ENCODE measurements at regions not wholly inside any gene's neighbourhood (a gene's known extent, or its start where the extent isn't known, plus 50 kb on each side); places are given as distances from the start of the nearest gene placed in this dataset.

DNA sequence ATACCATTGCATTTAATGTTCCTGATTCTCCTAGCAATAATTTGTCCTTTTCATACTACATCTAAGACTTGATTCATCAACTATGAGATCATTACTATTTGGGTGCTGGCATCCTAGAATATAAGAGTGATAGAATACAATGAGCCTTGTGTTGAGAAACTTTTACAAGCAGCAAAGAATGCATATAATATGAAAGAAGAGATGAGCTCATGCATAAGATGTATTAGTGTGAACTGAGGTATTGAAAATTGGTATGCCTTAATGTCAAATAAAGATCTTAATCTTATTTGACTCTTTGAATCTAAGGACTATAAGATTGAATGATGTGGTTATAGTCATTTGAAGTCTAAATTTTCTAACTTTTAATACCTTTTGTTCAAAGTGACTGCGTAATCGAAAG lies 220.0 kb upstream of the ARHGEF26 start:
- H3K36me3 Mint-ChIP-seq (ENCODE audit: low read depth) = no peaks in the 10 kb centered on the region
- CTCF ChIA-PET = no interaction called here
- ATAC-seq (ENCODE audit: poor library complexity) = no peak

DNA sequence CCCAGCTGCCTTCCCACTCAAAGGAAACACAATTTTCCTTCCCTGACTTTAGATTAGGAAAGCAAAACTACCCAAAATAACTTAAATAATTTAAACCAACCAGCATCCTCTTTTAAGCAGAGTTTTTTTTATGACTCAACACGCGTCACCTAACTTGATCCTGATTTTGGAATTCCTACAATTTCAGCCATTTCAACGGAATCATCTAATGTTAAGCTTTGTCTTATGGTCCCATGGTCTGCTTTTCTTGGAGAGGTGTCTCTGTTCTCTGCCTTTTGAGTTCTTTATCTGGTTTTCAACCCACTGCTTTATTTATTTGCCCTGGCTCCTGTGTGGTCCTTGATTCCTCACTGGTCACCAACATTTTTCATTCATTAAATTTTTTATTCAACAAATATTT lies 219.2 kb upstream of the ARHGEF26 start:
- intact Hi-C loops (cut with DNase I, micrococcal nuclease) = no loop called here
- CTCF ChIA-PET = no interaction called here
- Mint-ChIP-seq H3K4me3 (no peak overlapping the region), H3K27ac (no peak overlapping the region), H3K27me3 (peaks cover 6% of the 10 kb centered on the region), H3K9me3 (no peaks in the 10 kb centered on the region), H3K4me1 (ENCODE audit: low read depth) (no peaks in the 10 kb centered on the region), H3K36me3 (ENCODE audit: low read depth) (no peaks in the 10 kb centered on the region)
- Histone ChIP-seq H3K4me3 (ENCODE audit: low read length) (no peak overlapping the region), H3K27ac (ENCODE audit: low read depth in 1 of 2, low read length in 2 of 2) (no peak overlapping the region), H3K4me1 (ENCODE audit: insufficient read depth, low read length) (no peaks in the 10 kb centered on the region), H3K27me3 (ENCODE audit: control insufficient read depth in 1 of 2, insufficient read depth in 2 of 2, low read length in 2 of 2) (no peaks in the 10 kb centered on the region), H3K9me3 (ENCODE audit: control insufficient read depth in 1 of 2, insufficient read depth in 1 of 2, low read length in 2 of 2) (no peaks in the 10 kb centered on the region), H3K36me3 (ENCODE audit: insufficient read depth, low read length) (no peaks in the 10 kb centered on the region)
- POLR2A ChIA-PET = no interaction called here
- DNase-seq (no peak), ATAC-seq (ENCODE audit: poor library complexity) (no peak)
- TF ChIP-seq, protein P1, sequence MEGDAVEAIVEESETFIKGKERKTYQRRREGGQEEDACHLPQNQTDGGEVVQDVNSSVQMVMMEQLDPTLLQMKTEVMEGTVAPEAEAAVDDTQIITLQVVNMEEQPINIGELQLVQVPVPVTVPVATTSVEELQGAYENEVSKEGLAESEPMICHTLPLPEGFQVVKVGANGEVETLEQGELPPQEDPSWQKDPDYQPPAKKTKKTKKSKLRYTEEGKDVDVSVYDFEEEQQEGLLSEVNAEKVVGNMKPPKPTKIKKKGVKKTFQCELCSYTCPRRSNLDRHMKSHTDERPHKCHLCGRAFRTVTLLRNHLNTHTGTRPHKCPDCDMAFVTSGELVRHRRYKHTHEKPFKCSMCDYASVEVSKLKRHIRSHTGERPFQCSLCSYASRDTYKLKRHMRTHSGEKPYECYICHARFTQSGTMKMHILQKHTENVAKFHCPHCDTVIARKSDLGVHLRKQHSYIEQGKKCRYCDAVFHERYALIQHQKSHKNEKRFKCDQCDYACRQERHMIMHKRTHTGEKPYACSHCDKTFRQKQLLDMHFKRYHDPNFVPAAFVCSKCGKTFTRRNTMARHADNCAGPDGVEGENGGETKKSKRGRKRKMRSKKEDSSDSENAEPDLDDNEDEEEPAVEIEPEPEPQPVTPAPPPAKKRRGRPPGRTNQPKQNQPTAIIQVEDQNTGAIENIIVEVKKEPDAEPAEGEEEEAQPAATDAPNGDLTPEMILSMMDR (IDR thresholded peaks at IDR 0.05) = no peak

More for the DNA sequence above, 220.0 kb upstream of the ARHGEF26 start:
- TF ChIP-seq, protein P1 (IDR thresholded peaks at IDR 0.05) = no peak
- H3K4me1 Mint-ChIP-seq (ENCODE audit: low read depth) = no peaks in the 10 kb centered on the region
- Histone ChIP-seq H3K27ac (ENCODE audit: low read depth in 1 of 2, low read length in 2 of 2) (no peak overlapping the region), H3K9me3 (ENCODE audit: control insufficient read depth in 1 of 2, insufficient read depth in 1 of 2, low read length in 2 of 2) (no peaks in the 10 kb centered on the region), H3K4me3 (ENCODE audit: low read length) (no peak overlapping the region), H3K4me1 (ENCODE audit: insufficient read depth, low read length) (no peaks in the 10 kb centered on the region), H3K36me3 (ENCODE audit: insufficient read depth, low read length) (no peaks in the 10 kb centered on the region), H3K27me3 (ENCODE audit: control insufficient read depth in 1 of 2, insufficient read depth in 2 of 2, low read length in 2 of 2) (no peaks in the 10 kb centered on the region)
- DNase-seq = no peak
- H3K27me3 Mint-ChIP-seq = peaks cover 6% of the 10 kb centered on the region
- H3K9me3 Mint-ChIP-seq = no peaks in the 10 kb centered on the region
- intact Hi-C loops (cut with DNase I, micrococcal nuclease) = no loop called here
- no peak overlapping the region for H3K4me3 Mint-ChIP-seq
- POLR2A ChIA-PET = interaction anchor here (1.0 kb wide), 1 partner anchor 913 kb away, joined by 3 read pairs; no protein-coding TSS in a partner anchor
- H3K27ac Mint-ChIP-seq = no peak overlapping the region

DNA sequence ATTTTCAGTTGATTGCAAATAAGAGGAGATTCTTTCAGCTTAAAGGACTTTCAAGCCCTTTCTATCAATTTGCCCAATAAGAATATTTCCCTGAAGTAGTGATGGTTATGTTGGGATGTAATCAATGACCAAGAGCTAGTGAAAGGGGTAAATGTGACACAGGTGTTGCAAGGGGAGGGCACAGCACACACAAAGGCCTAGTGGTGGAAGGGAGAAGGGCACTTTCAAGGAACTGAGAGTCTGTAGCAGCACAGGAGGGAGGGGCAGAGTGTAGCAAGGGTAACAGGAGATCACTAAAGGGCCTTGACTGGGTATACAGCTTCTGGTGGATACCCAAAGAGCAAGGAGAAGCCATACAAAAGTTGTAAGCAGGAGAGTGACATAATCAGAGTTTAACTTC lies 217.8 kb upstream of the ARHGEF26 start:
- ChIA-PET CTCF (no interaction called here), POLR2A (no interaction called here)

More for the DNA sequence above, 217.8 kb upstream of the ARHGEF26 start:
- no peaks in the 10 kb centered on the region for H3K36me3 Mint-ChIP-seq (ENCODE audit: low read depth)
- Histone ChIP-seq H3K27ac (ENCODE audit: low read depth in 1 of 2, low read length in 2 of 2) (no peak overlapping the region), H3K4me3 (ENCODE audit: low read length) (no peak overlapping the region), H3K36me3 (ENCODE audit: insufficient read depth, low read length) (no peaks in the 10 kb centered on the region), H3K9me3 (ENCODE audit: control insufficient read depth in 1 of 2, insufficient read depth in 1 of 2, low read length in 2 of 2) (no peaks in the 10 kb centered on the region), H3K27me3 (ENCODE audit: control insufficient read depth in 1 of 2, insufficient read depth in 2 of 2, low read length in 2 of 2) (no peaks in the 10 kb centered on the region), H3K4me1 (ENCODE audit: insufficient read depth, low read length) (no peaks in the 10 kb centered on the region)
- DNase-seq (no peak), ATAC-seq (ENCODE audit: poor library complexity) (no peak)
- H3K4me1 Mint-ChIP-seq (ENCODE audit: low read depth) = no peaks in the 10 kb centered on the region
- no peaks in the 10 kb centered on the region for H3K9me3 Mint-ChIP-seq
- H3K27ac Mint-ChIP-seq = no peak overlapping the region
- TF ChIP-seq, protein P1 (IDR thresholded peaks at IDR 0.05) = no peak
- intact Hi-C loops (cut with DNase I, micrococcal nuclease) = no loop called here
- no peak overlapping the region for H3K4me3 Mint-ChIP-seq
- H3K27me3 Mint-ChIP-seq = peaks cover 12% of the 10 kb centered on the region
